Osteocyte (in vitro differentiated cells): ENCODE measurements at regions not wholly inside any gene's neighbourhood (a gene's known extent, or its start where the extent isn't known, plus 50 kb on each side); places are given as distances from the start of the nearest gene placed in this dataset.

Experiments used
- DNase-seq: peaks from one replicate; pipeline ENCODE4 v3.0.0; 2021; ENCODE audit warnings: mixed read lengths; ENCODE audit not compliant: unreplicated experiment; ENCODE audit errors: extremely low spot score
- H3K27ac Mint-ChIP-seq: one replicate; pipeline ENCODE4 v1.8.0; 2021; ENCODE audit warnings: mild to moderate bottlenecking, mixed read lengths; ENCODE audit not compliant: unreplicated experiment
- H3K27me3 Mint-ChIP-seq: one replicate; pipeline ENCODE4 v1.8.0; 2021; ENCODE audit warnings: mixed read lengths; ENCODE audit not compliant: unreplicated experiment
- H3K36me3 Mint-ChIP-seq: one replicate; pipeline ENCODE4 v1.8.0; 2021; ENCODE audit warnings: mixed read lengths; ENCODE audit not compliant: unreplicated experiment
- H3K4me1 Mint-ChIP-seq: one replicate; pipeline ENCODE4 v1.8.0; 2021; ENCODE audit warnings: mixed read lengths; ENCODE audit not compliant: unreplicated experiment
- H3K4me3 Mint-ChIP-seq: one replicate; pipeline ENCODE4 v1.8.0; 2021; ENCODE audit warnings: mild to moderate bottlenecking, moderate library complexity, mixed read lengths; ENCODE audit not compliant: unreplicated experiment
- H3K9me3 Mint-ChIP-seq: one replicate; pipeline ENCODE4 v1.8.0; 2021; ENCODE audit warnings: mixed read lengths; ENCODE audit not compliant: unreplicated experiment
- CTCF ChIP-seq: fragments of 200-600 bp; sonication (generic); IDR thresholded peaks from 2 replicates; pipeline ENCODE4 v1.5.0; 2021; ENCODE audit warnings: antibody characterized with exemption, mild to moderate bottlenecking, moderate library complexity

GRCh38 chr3:170766823-170767575 is 103.0 kb downstream of the RPL22L1 start:
- no peaks in the 10 kb centered on the region for H3K36me3 Mint-ChIP-seq
- H3K4me1 Mint-ChIP-seq: peaks cover 50% of the 10 kb centered on the region
- DNase-seq: no peak
- no peaks in the 10 kb centered on the region for H3K9me3 Mint-ChIP-seq
- H3K4me3 Mint-ChIP-seq: no peak overlapping the region
- H3K27me3 Mint-ChIP-seq: no peaks in the 10 kb centered on the region
- H3K27ac Mint-ChIP-seq: no peak overlapping the region
- TF ChIP-seq CTCF: no peak

GRCh38 chr3:170766253-170766652 is 103.7 kb downstream of the RPL22L1 start:
- Mint-ChIP-seq H3K27me3 (no peaks in the 10 kb centered on the region), H3K27ac (no peak overlapping the region), H3K4me3 (no peak overlapping the region), H3K36me3 (no peaks in the 10 kb centered on the region), H3K9me3 (no peaks in the 10 kb centered on the region), H3K4me1 (peaks cover 44% of the 10 kb centered on the region)
- no peak for TF ChIP-seq CTCF
- no peak for DNase-seq

GRCh38 chr3:170765419-170766078 is 104.4 kb downstream of the RPL22L1 start:
- no peak for DNase-seq
- no peak for TF ChIP-seq CTCF
- Mint-ChIP-seq H3K4me3 (no peak overlapping the region), H3K4me1 (peaks cover 44% of the 10 kb centered on the region), H3K36me3 (no peaks in the 10 kb centered on the region), H3K27ac (no peak overlapping the region), H3K27me3 (no peaks in the 10 kb centered on the region), H3K9me3 (no peaks in the 10 kb centered on the region)

- Mint-ChIP-seq H3K36me3 (no peaks in the 10 kb centered on the region), H3K4me1 (peaks cover 56% of the 10 kb centered on the region), H3K9me3 (no peaks in the 10 kb centered on the region), H3K27ac (no peak overlapping the region), H3K27me3 (no peaks in the 10 kb centered on the region), H3K4me3 (no peak overlapping the region)
- no peak for TF ChIP-seq CTCF
- no peak for DNase-seq
Observed at GRCh38 chr3:170764017-170764416, 106.0 kb downstream of the RPL22L1 start.

GRCh38 chr3:170762064-170762463 is 107.9 kb downstream of the RPL22L1 start:
- no peak for TF ChIP-seq CTCF
- Mint-ChIP-seq H3K27ac (no peak overlapping the region), H3K36me3 (no peaks in the 10 kb centered on the region), H3K4me3 (no peak overlapping the region), H3K4me1 (peaks cover 37% of the 10 kb centered on the region), H3K9me3 (no peaks in the 10 kb centered on the region), H3K27me3 (no peaks in the 10 kb centered on the region)
- no peak for DNase-seq
